GM18861 (cell line): ENCODE measurements at regions not wholly inside any gene's neighbourhood (a gene's known extent, or its start where the extent isn't known, plus 50 kb on each side); places are given as distances from the start of the nearest gene placed in this dataset.

Experiments used
- ATAC-seq: cut with Tn5 transposase; IDR thresholded peaks from one replicate; pipeline ENCODE4 v1.9.1; 2021; ENCODE audit not compliant: unreplicated experiment

DNA sequence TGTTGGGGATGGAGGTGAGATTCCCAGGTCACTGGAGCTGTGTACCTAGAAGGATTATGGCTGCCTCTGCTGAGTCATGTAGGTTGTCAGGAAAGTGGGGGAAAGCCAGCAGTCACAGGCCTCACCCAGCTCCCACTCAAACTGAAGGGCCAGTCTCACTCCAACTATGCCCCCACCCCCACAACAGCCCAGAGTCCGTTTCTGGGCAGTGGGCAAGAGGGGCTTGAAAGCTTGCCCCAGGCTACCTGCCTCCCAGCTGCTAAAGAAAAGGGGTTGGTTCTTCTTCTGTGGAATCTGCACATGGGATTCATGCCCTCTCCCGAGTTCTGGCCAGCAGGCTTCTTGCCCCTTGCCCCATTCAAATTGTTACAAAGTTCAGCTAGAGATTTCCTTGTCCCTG is 116.0 kb upstream of the PGRMC2 start:
- no peak for ATAC-seq

DNA sequence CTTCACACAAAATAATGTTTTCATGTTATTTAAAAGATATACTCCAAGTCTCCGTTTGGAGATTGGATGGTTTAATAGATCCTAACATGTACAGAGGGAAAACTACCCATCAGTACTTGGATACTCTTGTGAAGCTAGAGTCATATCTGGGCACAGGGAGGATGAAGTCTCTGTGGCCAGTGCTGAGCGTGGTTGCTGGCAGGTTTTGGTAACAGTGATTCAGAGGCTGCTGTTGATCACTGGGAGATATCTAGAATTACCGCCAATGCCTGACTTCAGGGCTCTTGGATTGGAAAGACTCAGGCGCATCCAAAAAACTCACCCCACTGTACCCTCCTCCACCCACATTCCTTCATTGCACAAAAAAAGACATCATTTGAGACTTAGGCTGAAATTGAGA is 107.2 kb upstream of the PGRMC2 start:
- ATAC-seq = no peak

GRCh38 chr4:128393101-128393704 is 105.6 kb upstream of the PGRMC2 start:
- peak; percentile 94 for ATAC-seq

DNA sequence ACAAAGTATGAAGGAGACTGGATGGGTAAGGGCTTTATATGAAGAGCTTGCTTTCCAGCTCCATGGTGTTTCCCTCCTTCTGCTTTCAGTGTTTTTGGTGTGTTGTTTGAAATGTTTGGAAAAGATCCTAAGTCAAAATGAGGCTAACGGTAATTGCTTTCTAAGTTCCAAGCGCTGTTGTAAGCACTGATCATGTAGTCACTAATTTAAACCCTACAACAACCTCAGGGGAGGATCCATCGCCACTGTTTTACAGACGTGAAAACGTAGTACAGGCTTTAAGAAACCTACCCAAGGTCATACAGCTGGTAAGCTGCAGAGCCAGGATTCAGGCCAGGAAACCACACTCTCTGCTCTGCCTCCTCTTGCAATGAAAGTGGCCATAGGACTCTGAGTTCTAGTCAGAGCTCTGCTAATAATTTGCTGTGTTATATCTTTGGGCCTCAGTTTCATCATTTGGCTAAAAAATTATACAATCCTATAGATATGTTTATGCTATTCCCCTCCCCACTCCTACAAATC is 102.9 kb upstream of the PGRMC2 start:
- ATAC-seq = no peak

DNA sequence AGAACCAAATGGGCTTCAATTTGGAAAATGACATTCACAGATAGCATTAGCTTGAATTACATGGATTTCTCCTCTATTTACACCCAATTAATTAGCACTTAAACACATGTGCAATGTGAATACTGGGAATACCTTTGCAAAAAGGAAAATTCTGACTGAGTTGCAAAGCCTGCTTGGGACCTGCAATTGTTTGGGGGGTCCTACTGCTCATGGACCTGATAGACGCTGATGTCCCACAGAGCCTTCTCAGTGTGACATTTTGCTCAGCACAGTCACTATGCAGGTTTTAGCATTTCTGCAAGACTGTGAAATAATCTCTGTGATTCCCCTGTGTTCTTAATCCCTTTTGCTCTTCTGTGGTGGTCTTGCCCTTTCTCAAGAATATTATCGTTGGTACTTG is 101.2 kb upstream of the PGRMC2 start:
- no peak for ATAC-seq

- no peak for ATAC-seq
Observed at GRCh38 chr4:128388352-128388630, 100.7 kb upstream of the PGRMC2 start.

DNA sequence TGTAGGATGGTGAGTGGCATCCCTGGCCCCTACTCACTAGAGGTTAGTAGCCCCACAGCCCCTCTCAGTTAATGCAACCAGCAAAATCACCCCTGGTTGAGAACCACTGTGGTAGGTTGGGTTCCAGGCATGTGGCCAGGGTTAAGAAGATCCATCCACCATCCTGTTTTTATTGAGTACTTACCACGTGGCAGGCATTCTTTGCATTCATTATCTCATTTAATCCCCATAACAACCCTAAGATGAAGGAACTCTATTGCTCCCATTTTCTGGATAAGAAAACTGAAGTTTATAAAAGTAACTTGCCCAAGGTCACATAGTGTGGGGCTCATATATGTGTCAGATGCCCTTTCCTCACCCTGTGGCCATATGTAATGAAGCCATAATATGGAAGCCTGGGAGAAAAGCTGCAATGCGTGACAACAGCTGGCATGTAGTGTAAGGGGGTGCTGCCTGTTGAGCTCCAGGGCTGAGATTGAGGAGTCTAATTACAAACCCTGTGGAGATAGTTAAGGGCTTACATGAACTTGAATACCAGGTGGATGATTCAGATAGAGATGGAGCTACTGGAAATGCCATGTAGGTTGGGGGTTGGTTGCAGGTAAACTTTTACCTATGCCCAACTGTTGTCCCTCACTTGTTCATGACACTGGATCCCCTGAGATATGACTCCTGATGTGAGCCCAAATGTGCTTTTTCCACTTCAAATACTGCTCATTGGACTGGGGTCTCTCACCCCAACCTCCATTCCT is 100.2 kb upstream of the PGRMC2 start:
- no peak for ATAC-seq

DNA sequence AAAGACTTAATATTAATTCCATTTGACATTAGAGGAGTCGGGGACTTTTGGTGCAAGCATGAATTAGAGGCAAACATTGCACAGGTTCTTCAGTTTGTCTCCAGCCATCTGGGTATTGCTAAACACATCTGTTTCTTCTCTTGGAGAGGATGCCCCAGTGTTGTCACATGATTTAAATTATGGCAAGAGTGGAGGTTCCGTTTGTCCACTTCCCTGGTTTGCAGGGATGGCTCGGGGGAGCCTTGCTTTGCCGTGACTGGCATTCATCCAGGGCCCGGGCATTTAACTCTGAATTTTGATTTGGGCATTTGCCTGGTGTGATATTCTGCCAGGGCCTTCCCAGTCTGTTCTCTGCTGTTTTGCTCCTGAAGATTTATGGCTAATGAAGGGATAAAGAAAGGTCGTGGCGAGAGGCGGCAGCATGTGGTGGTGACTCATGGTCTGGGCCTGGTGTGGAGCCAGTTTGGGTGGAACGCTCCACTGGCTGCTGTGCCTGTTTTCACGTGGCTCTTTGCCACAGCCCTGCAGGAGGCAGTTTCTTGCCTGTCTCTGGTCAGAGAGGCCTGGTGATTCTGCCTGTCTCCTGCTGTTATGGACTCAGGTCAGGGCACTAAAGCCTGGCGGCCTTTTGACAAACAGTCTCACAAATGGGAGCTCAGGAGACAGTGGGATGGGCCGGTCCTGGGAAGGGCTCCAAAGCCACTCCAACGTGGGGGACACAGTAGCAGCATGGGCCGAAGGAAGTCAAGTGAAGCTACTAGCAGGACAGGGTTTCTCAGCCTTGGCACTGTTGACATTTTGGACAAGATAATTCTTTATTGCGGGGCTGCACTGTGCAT is 99.4 kb upstream of the PGRMC2 start:
- ATAC-seq = no peak

GRCh38 chr4:128385683-128386304 is 98.2 kb upstream of the PGRMC2 start:
- peak; percentile 55 for ATAC-seq

DNA sequence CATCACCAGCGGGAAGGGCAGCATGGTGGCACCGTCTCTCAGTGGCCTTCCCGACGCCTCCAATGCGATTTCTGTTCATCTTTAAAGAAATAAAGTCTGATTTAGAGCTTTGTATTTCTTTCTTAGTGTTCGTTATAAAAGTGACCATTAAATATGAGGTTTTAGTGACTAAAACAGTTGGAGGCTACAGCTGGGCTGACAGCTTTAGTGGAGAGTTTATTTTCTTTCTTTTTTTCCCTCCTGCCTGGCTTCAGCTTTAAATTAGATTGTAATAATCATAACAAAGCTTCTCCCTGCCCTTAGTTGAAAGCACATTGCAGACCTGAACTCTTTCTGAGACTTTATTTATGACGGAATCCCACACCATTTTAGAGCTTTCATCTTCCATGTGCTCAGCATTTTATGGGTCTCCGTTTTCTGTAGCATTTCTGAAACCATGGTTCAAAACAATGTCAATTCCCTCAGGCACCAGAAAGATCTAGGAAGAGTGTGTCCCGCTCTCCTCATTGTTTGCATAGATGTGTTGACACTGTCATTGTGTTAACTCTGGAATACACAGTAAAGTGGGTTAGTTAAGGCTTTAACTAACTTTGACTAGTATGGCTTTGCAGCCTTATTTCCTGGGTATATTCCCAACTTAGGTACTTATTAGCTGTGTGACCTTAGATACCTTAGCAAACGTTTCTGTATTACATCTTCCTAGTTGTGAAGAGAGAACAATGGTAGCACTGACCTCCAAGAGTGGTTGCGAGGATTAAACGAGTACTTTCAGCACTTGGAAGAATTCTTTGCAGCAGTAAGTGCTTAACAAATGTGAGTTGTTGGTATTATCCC is 97.4 kb upstream of the PGRMC2 start:
- ATAC-seq = no peak

DNA sequence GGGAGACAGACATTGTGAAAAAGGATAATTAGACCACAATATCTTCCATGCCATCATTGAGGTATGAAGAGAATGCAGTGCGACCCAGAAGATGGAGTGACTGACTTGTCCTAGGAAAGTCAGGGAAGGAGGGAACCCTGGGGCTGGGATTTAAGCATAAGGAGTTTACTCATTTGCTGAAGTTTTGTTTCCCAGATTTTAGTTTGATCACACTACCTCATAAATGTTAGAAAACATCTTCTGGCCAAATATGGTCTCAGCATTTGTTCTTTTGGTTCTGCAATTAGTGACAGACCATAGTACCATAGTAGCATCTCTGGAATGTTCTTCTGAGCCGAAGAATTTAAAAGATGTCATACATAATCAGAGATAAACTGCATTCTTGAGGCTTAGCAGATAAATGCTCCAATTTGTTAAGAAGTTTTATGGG is 96.5 kb upstream of the PGRMC2 start:
- no peak for ATAC-seq

DNA sequence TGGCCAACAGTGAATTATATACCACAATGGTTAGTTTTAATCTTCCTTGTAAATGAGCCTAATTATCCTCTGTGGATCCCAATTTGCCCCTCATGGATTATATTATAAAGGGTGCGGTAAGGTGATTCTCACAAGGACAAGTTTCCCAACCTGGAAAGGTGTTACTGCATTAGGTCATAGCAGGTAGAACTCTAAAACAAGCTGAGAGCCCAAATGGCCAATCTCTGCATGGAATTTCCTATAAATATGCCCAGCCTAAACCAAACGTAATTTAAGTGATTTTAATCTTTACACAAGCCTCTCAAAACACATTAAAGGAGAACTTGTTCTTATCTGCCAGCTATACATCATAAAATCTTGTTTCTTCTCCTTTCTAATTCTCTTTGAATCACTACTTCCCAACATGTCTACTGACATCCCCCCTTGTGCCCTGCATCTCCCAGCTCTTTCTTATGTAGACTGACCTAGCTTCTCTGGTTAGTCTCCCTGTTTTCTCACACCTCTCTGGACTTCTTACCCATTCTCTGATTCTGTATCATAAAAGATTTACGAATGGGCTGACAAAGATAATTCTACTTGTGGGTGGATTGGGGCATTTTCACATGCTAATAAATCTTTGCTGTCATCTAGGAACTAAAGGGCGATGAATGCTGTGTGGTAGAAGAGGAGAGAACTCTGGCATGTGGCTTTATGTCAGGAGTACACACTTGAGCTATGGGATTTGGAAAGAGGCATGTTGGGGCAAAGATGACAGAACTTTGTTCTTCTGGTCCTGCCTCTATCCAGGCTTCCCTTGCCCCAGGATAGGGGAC is 94.3 kb upstream of the PGRMC2 start:
- no peak for ATAC-seq

GRCh38 chr4:128380306-128380705 is 92.7 kb upstream of the PGRMC2 start:
- ATAC-seq = no peak

DNA sequence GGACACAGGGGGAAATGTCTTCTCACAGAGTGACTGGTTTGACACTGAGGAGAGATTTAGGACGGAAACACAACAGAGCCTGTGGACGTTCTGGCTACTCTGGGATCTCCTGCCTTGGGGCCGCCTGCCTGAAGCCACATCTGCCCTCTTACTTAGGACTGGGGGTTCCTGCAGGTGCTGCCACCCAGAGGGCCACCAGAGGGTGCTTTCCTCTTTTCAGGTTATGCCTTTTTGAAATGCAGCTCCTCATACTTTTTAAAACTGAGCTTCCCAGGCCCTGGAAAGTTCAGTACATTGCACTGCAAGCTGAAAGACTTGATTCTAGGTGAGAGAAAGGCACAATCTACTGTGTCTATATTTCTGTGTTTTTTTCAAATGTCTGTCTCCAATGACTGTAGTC is 92.2 kb upstream of the PGRMC2 start:
- ATAC-seq = peak; percentile 72

GRCh38 chr4:128378668-128379067 is 91.1 kb upstream of the PGRMC2 start:
- ATAC-seq = no peak

DNA sequence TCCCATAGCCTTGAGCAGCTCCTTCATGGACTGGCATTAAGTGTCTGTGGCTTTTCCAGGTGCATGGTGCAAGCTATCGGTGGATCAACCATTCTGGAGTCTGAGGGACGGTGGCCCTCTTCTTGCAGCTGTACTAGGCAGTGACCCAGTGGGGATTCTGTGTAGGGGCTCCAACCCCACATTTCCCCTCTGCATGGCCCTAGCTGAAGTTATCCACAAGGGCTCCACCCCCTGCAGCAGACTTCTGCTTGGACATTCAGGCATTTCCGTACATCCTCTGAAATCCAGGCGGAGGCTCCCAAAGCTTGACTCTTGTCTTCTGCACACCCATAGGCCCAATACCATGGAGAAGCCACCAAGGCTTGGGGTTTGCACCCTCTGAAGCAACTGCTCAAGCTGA is 89.3 kb upstream of the PGRMC2 start:
- no peak for ATAC-seq

DNA sequence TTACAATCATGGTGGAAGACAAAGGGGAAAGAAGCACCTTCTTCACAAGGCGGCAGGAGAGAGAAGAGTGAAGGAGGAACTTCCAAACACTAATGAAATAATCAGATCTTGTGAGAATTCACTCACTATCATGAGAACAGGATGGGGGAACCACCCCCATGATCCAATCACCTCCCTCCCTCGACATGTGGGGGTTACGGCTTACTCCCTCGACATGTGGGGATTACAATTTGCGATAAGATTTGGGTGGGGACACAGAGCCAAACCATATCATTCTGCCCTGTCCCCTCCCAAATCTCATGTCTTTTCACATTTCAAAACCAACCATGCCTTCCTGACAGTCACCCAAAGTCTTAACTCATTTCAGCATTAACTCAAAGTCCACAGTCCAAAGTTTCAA is 88.7 kb upstream of the PGRMC2 start:
- no peak for ATAC-seq

GRCh38 chr4:128373628-128374027 is 86.0 kb upstream of the PGRMC2 start:
- ATAC-seq = no peak

- ATAC-seq = no peak
Observed at GRCh38 chr4:128371876-128372275, 84.3 kb upstream of the PGRMC2 start.
